Sigmoid colon (tissue), 4 donors: ENCODE measurements at regions not wholly inside any gene's neighbourhood (a gene's known extent, or its start where the extent isn't known, plus 50 kb on each side); places are given as distances from the start of the nearest gene placed in this dataset.

ENCODE experiments used
- CTCF ChIP-seq, 4 experiments: fragments of 450-650 bp in 3 of 4; fragments of 200-600 bp in 1 of 4; IDR thresholded peaks; one replicate each; pipeline ENCODE4 v1.5.1; 2016 to 2019; ENCODE audit warnings: antibody characterized with exemption in 4 of 4, mild to moderate bottlenecking in 3 of 4, moderate library complexity in 2 of 4
- EP300 ChIP-seq, 4 donors: sonication (generic); formaldehyde crosslinking; IDR thresholded peaks; one replicate each; pipeline ENCODE4 v1.6.1; 2017; ENCODE audit warnings: antibody characterized with exemption in 4 of 4
- POLR2AphosphoS5 ChIP-seq, 4 donors: sonication (generic); formaldehyde crosslinking; IDR thresholded peaks; one replicate each; pipeline ENCODE4 v1.6.1; 2017; ENCODE audit warnings: antibody characterized with exemption in 4 of 4

GRCh38 chr19:31132753-31133110, 216.5 kb downstream of the TSHZ3 start:
- TF ChIP-seq EP300 (IDR thresholded peaks at IDR 0.05) (no peak), CTCF (IDR thresholded peaks at IDR 0.05) (no peak), POLR2AphosphoS5 (IDR thresholded peaks at IDR 0.05) (no peak)
